ENCODE measurements at regions not wholly inside any gene's neighbourhood (a gene's known extent, or its start where the extent isn't known, plus 50 kb on each side); places are given as distances from the start of the nearest gene placed in this dataset.

DNA sequence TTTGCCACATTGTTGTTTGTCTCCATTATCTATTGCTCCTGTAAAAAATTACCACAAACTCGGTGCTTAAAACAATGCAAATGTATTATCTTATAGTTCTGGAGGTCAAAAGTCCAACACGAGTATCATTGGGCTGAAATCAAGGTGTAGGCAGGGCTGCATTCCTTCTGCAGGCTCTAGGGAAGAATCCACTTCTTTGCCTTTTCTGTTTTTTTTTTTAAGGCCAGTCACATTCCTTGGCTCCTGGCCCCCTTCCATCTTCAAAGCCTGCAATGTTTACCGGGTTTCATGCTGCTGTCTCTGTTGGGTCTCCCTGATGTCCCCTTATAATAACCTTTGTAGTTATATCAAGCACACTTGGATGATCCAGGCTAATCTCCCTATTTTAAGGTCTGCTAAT is 212.7 kb downstream of the PTBP2 start:
- no peak overlapping the region for H3K56ac ChIP-seq (ENCODE audit: insufficient read length, low read depth, low read length)
- no peak overlapping the region for H4K8ac ChIP-seq (replicated peaks; ENCODE audit: insufficient read length, low read depth, low read length)
- no peak overlapping the region for H3K23ac ChIP-seq (ENCODE audit: insufficient read length, low read depth, low read length)
- H4K91ac ChIP-seq (ENCODE audit: insufficient read length, low read depth, low read length), result no peak overlapping the region
- H4K20me1 ChIP-seq (ENCODE audit: control insufficient read depth, insufficient read depth, insufficient read length), result no peaks in the 10 kb centered on the region
- no peak overlapping the region for H3K14ac ChIP-seq (ENCODE audit: insufficient read depth, low read length)
- DNase-seq, result no peak
- no peaks in the 10 kb centered on the region for H3K27me3 ChIP-seq (ENCODE audit: insufficient read depth, low read length)
- no peak overlapping the region for H2BK15ac ChIP-seq (ENCODE audit: low read depth, low read length)
- no peak overlapping the region for H2BK5ac ChIP-seq (ENCODE audit: insufficient read length, low read length)
- WGBS (ENCODE audit: extremely low coverage, insufficient read length, low lambda C conversion rate), result no CpG with 5 or more reads among the region's 3 CpGs
- no peaks in the 10 kb centered on the region for H3K9me3 ChIP-seq (ENCODE audit: control insufficient read depth, low read depth, low read length)
- no peaks in the 10 kb centered on the region for H3K79me2 ChIP-seq (ENCODE audit: insufficient read depth, low read length)
- no peak overlapping the region for H3K18ac ChIP-seq (ENCODE audit: insufficient read length, low read depth, low read length)
- peaks cover 3% of the 10 kb centered on the region; the same call in 1 of the 2 replicates for H3K4me1 ChIP-seq (ENCODE audit: insufficient read depth, low read length)
- H3K4me2 ChIP-seq (ENCODE audit: insufficient read depth, insufficient read length, low read length), result no peak overlapping the region
- no peak overlapping the region for H2AFZ ChIP-seq (ENCODE audit: low read length)
- no peak overlapping the region for H3K27ac ChIP-seq (ENCODE audit: insufficient read length, low read depth, low read length)
- no peak overlapping the region for H2BK120ac ChIP-seq (ENCODE audit: low read depth, low read length, poor library complexity, severe bottlenecking)
- TF ChIP-seq, protein P1, sequence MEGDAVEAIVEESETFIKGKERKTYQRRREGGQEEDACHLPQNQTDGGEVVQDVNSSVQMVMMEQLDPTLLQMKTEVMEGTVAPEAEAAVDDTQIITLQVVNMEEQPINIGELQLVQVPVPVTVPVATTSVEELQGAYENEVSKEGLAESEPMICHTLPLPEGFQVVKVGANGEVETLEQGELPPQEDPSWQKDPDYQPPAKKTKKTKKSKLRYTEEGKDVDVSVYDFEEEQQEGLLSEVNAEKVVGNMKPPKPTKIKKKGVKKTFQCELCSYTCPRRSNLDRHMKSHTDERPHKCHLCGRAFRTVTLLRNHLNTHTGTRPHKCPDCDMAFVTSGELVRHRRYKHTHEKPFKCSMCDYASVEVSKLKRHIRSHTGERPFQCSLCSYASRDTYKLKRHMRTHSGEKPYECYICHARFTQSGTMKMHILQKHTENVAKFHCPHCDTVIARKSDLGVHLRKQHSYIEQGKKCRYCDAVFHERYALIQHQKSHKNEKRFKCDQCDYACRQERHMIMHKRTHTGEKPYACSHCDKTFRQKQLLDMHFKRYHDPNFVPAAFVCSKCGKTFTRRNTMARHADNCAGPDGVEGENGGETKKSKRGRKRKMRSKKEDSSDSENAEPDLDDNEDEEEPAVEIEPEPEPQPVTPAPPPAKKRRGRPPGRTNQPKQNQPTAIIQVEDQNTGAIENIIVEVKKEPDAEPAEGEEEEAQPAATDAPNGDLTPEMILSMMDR (conservative IDR thresholded peaks at IDR 0.05), result no peak
- Mint-ChIP-seq H3K4me3 (no peak overlapping the region), H3K27ac (no peak overlapping the region; a peak in 1 of 7 replicates), H3K36me3 (ENCODE audit: insufficient read depth in 1 of 3, low read depth in 3 of 3) (no peaks in the 10 kb centered on the region), H3K4me1 (peaks cover 9 to 11% of the 10 kb centered on the region in 2 experiments), H3K9me3 (no peaks in the 10 kb centered on the region), H3K27me3 (ENCODE audit: low read depth) (no peaks in the 10 kb centered on the region)
- no peak overlapping the region for H3K9ac ChIP-seq (ENCODE audit: extremely low read depth, insufficient read length, low read length)
- no peaks in the 10 kb centered on the region for H3K79me1 ChIP-seq (ENCODE audit: insufficient read depth, low read depth, low read length, poor library complexity, severe bottlenecking)
- H4K5ac ChIP-seq (ENCODE audit: insufficient read length, low read depth, low read length), result no peak overlapping the region
- H3T11ph ChIP-seq (ENCODE audit: low read length), result no peak overlapping the region
- no peak overlapping the region for H3K4ac ChIP-seq (ENCODE audit: low read depth, low read length)
- H3K23me2 ChIP-seq (ENCODE audit: insufficient read length, low read depth, low read length, poor library complexity, severe bottlenecking), result no peaks in the 10 kb centered on the region
- no peak overlapping the region for H2BK12ac ChIP-seq (ENCODE audit: insufficient read length, low read depth, low read length)
- H2AK5ac ChIP-seq (ENCODE audit: insufficient read length, low read length), result no peak overlapping the region
- H2BK20ac ChIP-seq (ENCODE audit: low read depth, low read length, poor library complexity, severe bottlenecking), result no peak overlapping the region

Data from H9 (cell line).